ENCODE measurements at regions not wholly inside any gene's neighbourhood (a gene's known extent, or its start where the extent isn't known, plus 50 kb on each side); places are given as distances from the start of the nearest gene placed in this dataset.

DNA sequence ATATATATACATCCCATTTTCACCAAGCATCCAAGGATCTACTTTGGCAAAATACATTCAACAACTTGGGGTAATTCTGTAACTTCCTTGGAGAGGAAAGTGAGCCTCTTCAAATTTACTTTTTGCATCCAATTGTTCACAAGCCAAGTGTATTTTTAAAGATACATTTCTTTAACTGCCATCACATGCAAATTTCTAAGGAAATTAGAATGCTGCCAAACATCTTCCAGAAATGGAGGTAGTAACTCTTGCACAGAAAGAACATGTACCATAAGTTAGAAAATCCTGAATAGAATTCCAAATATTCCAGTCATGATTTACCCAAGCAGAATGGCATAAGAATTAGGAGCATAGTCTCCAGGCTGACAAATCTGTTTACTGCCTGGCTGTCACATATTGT, 220.5 kb upstream of the NWD2 start:
- H3K36me3 ChIP-seq, result no peaks in the 10 kb centered on the region
- no peak for TF ChIP-seq EP300 (IDR thresholded peaks at IDR 0.05)
- TF ChIP-seq POLR2A (IDR thresholded peaks at IDR 0.05), result no peak
- TF ChIP-seq, protein P1, sequence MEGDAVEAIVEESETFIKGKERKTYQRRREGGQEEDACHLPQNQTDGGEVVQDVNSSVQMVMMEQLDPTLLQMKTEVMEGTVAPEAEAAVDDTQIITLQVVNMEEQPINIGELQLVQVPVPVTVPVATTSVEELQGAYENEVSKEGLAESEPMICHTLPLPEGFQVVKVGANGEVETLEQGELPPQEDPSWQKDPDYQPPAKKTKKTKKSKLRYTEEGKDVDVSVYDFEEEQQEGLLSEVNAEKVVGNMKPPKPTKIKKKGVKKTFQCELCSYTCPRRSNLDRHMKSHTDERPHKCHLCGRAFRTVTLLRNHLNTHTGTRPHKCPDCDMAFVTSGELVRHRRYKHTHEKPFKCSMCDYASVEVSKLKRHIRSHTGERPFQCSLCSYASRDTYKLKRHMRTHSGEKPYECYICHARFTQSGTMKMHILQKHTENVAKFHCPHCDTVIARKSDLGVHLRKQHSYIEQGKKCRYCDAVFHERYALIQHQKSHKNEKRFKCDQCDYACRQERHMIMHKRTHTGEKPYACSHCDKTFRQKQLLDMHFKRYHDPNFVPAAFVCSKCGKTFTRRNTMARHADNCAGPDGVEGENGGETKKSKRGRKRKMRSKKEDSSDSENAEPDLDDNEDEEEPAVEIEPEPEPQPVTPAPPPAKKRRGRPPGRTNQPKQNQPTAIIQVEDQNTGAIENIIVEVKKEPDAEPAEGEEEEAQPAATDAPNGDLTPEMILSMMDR (IDR thresholded peaks at IDR 0.05), result no peak
- H3K4me3 ChIP-seq, result no peak overlapping the region
- no peak for DNase-seq (ENCODE audit: low spot score in 2 of 2)
- H3K27ac ChIP-seq, result no peak overlapping the region
- H3K9me3 ChIP-seq, result no peaks in the 10 kb centered on the region
- H3K4me1 ChIP-seq, result no peaks in the 10 kb centered on the region
- no peaks in the 10 kb centered on the region for H3K27me3 ChIP-seq

DNA sequence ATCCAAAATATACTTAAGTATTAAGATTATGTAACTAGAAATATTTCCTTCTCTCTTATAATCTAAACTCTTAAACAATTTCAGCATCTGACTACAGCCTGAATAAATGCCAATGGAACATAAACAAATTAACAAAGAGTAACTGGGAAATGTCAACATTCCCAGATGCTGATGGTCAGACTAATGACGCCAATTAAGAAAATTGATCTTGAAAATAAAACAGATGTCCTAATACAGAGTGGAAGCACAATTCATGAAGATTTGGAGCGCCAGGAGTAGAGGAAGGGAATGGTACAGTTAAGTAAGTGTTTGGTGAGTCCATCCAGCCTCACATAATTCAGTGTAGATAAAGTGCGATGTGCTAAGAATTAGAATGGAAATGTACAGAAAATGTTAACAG, 203.7 kb upstream of the NWD2 start:
- H3K9me3 ChIP-seq, result no peaks in the 10 kb centered on the region
- TF ChIP-seq, protein P1 (IDR thresholded peaks at IDR 0.05), result no peak
- no peak for TF ChIP-seq POLR2A (IDR thresholded peaks at IDR 0.05)
- no peak for TF ChIP-seq EP300 (IDR thresholded peaks at IDR 0.05)
- H3K27me3 ChIP-seq, result no peaks in the 10 kb centered on the region
- H3K36me3 ChIP-seq, result no peaks in the 10 kb centered on the region
- no peaks in the 10 kb centered on the region for H3K4me1 ChIP-seq
- WGBS, 2 donors, result 82 to 83% methylated on average over 3 of the region's 3 CpGs
- DNase-seq (ENCODE audit: low spot score in 2 of 2), result no peak
- no peak overlapping the region for H3K4me3 ChIP-seq
- H3K27ac ChIP-seq, result no peak overlapping the region

DNA sequence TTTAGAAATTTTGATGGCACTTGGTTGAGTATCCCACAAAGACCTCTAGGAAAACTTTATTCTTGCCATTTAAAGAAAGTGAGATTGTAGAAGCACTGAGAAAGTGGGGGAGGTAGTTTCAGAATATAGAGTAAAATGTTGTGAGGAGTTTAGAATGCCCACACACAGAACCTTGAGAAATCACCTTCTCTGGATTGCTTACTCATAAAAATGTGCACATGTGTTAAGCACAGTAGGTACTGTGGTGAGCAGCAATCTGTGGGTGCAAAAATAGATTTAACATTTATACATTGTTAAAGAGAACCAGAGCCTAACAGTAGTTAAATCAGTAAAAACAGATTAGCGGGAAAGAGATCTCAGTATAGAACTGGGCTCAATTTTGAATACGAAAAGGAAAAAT, 201.2 kb upstream of the NWD2 start:
- no peaks in the 10 kb centered on the region for H3K36me3 ChIP-seq
- H3K27ac ChIP-seq, result no peak overlapping the region
- H3K27me3 ChIP-seq, result no peaks in the 10 kb centered on the region
- no peaks in the 10 kb centered on the region for H3K4me1 ChIP-seq
- WGBS, 2 donors, result 95 to 98% methylated on average over 2 of the region's 2 CpGs
- no peak for DNase-seq (ENCODE audit: low spot score in 2 of 2)
- TF ChIP-seq EP300 (IDR thresholded peaks at IDR 0.05), result no peak
- TF ChIP-seq, protein P1 (IDR thresholded peaks at IDR 0.05), result no peak
- TF ChIP-seq POLR2A (IDR thresholded peaks at IDR 0.05), result no peak
- H3K9me3 ChIP-seq, result no peaks in the 10 kb centered on the region
- no peak overlapping the region for H3K4me3 ChIP-seq

DNA sequence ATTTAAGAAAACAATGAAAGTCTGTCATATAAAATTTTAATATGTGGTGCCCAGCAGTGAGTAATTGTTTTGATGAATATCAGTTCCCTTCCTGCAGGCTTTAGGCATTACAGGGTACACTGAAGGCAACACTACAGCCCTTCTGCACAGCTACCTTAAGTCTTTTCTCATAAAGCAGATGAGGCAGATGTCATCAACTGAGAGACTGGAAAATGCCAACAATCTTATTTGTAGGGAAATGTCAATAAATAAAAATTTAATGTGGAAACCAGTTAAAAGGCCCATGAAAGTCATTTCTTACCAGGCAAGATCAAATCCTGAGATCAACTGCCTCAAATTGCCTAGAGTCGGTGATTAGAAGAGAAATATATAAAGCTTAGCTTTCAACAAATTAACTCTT, 193.4 kb upstream of the NWD2 start:
- H3K27me3 ChIP-seq, result no peaks in the 10 kb centered on the region
- 73 to 82% methylated on average over 1 of the region's 1 CpG for WGBS, 2 donors
- H3K9me3 ChIP-seq, result no peaks in the 10 kb centered on the region
- no peaks in the 10 kb centered on the region for H3K4me1 ChIP-seq
- no peak overlapping the region for H3K27ac ChIP-seq
- TF ChIP-seq, protein P1 (IDR thresholded peaks at IDR 0.05), result no peak
- TF ChIP-seq POLR2A (IDR thresholded peaks at IDR 0.05) (no peak), EP300 (IDR thresholded peaks at IDR 0.05) (no peak)
- no peak overlapping the region for H3K4me3 ChIP-seq
- DNase-seq (ENCODE audit: low spot score in 2 of 2), result no peak
- no peaks in the 10 kb centered on the region for H3K36me3 ChIP-seq

DNA sequence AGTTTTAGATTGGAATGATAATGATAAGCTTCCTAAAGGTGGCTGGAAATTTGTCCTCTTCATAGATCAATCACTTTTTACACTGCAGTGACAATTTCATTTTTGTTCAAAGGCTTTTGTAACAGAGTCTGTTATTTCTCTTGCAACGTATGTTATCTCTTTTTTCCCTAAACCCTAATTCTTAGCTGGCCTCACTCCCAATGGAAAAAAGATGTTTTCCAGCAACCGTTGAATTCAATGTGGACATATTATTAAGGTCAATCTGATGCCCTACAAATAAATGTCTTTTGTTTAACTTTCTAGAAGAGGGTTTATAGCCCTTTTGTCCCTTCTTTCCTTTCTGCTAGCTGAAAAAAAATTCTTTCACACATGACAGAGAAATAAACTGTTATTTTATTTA, 192.7 kb upstream of the NWD2 start:
- H3K4me1 ChIP-seq, result no peaks in the 10 kb centered on the region
- DNase-seq (ENCODE audit: low spot score in 2 of 2), result no peak
- H3K27ac ChIP-seq, result no peak overlapping the region
- H3K4me3 ChIP-seq, result no peak overlapping the region
- H3K27me3 ChIP-seq, result no peaks in the 10 kb centered on the region
- H3K36me3 ChIP-seq, result no peaks in the 10 kb centered on the region
- no peak for TF ChIP-seq POLR2A (IDR thresholded peaks at IDR 0.05)
- TF ChIP-seq, protein P1 (IDR thresholded peaks at IDR 0.05), result no peak
- TF ChIP-seq EP300 (IDR thresholded peaks at IDR 0.05), result no peak
- no peaks in the 10 kb centered on the region for H3K9me3 ChIP-seq
- 7 to 12% methylated on average over 2 of the region's 2 CpGs for WGBS, 2 donors
